Colonic mucosa (tissue), 4 donors: ENCODE measurements at regions not wholly inside any gene's neighbourhood (a gene's known extent, or its start where the extent isn't known, plus 50 kb on each side); places are given as distances from the start of the nearest gene placed in this dataset.

Source experiments
- DNase-seq: peaks from one replicate; pipeline ENCODE4 v3.0.0-alpha.2; 2020
- H3K27ac ChIP-seq: fragments of 200-600 bp; one replicate; pipeline ENCODE4 v1.8.0; 2021
- H3K27me3 ChIP-seq: fragments of 200-600 bp; one replicate; pipeline ENCODE4 v1.8.0; 2021
- H3K36me3 ChIP-seq: fragments of 200-600 bp; one replicate; pipeline ENCODE4 v1.8.0; 2021
- H3K4me1 ChIP-seq: fragments of 200-600 bp; one replicate; pipeline ENCODE4 v1.8.0; 2021; ENCODE audit warnings: mild to moderate bottlenecking
- H3K4me3 ChIP-seq: fragments of 200-600 bp; one replicate; pipeline ENCODE4 v1.8.0; 2021
- H3K9ac ChIP-seq, 2 donors: one replicate each; pipeline ENCODE4 v1.7.0; 2013; ENCODE audit warnings: control low read depth in 2 of 2, low read depth in 2 of 2, low read length in 2 of 2
- H3K9me3 ChIP-seq: fragments of 200-600 bp; one replicate; pipeline ENCODE4 v1.8.0; 2021
- CTCF ChIP-seq: fragments of 200-600 bp; IDR thresholded peaks from one replicate; pipeline ENCODE4 v1.8.0; 2022; ENCODE audit warnings: antibody characterized with exemption, mild to moderate bottlenecking
- intact Hi-C: fragments of 100-400 bp; cut with DNase I; formaldehyde crosslinking; loops from one replicate; pipeline ENCODE4 v1.14.1; 2022
- donor health status: healthy.
- donor health status: DM: no; HTN: no; CAD: no.
- donor health status: DM: no; HTN: no; CAD: no.

DNA sequence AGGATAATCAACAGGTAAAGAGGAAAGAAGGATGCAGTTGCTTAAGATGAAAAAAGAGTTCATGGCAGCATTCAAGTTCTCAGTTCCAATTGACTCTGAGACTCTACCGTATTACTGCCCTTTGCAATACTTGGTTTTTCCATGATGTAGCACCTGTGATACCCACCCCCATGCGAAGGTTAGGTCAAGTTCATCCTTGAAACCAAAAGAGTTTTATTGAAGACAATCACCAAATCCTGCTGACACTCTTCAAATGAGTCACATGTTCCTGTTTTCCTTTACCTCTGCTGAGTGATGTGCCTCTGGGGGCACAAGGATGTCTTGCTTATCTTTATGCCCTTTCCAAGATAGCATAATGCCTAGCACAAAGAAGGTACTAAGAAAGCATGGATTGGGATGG lies 111.3 kb upstream of the SLC7A14 start:
- H3K4me3 ChIP-seq: no peak overlapping the region

GRCh38 chr3:170695486-170696064 lies 109.7 kb upstream of the SLC7A14 start:
- TF ChIP-seq CTCF: no peak
- Histone ChIP-seq H3K9ac (no peak overlapping the region), H3K4me3 (no peak overlapping the region), H3K4me1 (no peaks in the 10 kb centered on the region), H3K27me3 (no peaks in the 10 kb centered on the region), H3K36me3 (no peaks in the 10 kb centered on the region), H3K27ac (no peak overlapping the region), H3K9me3 (no peaks in the 10 kb centered on the region)
- no peak for DNase-seq
- intact Hi-C loops: no loop called here

More for the DNA sequence above, 111.3 kb upstream of the SLC7A14 start:
- no peak for DNase-seq
- H3K27me3 ChIP-seq: no peaks in the 10 kb centered on the region
- H3K27ac ChIP-seq: no peak overlapping the region
- TF ChIP-seq CTCF: no peak
- no peaks in the 10 kb centered on the region for H3K9me3 ChIP-seq
- no peaks in the 10 kb centered on the region for H3K36me3 ChIP-seq
- no peaks in the 10 kb centered on the region for H3K4me1 ChIP-seq
- intact Hi-C loops: no loop called here
- H3K9ac ChIP-seq: no peak overlapping the region

GRCh38 chr3:170692720-170693119 lies 106.8 kb upstream of the SLC7A14 start:
- no peak overlapping the region for H3K27ac ChIP-seq
- no peak overlapping the region for H3K4me3 ChIP-seq
- intact Hi-C loops: loop anchor here (5.0 kb wide), 1 partner anchor 275 kb away; the partner anchor contains the start of gene CLDN11
- no peak for TF ChIP-seq CTCF
- H3K36me3 ChIP-seq: no peaks in the 10 kb centered on the region
- no peak overlapping the region for H3K9ac ChIP-seq
- H3K4me1 ChIP-seq: no peaks in the 10 kb centered on the region
- no peaks in the 10 kb centered on the region for H3K9me3 ChIP-seq
- no peak for DNase-seq
- no peaks in the 10 kb centered on the region for H3K27me3 ChIP-seq

- H3K4me1 ChIP-seq: no peaks in the 10 kb centered on the region
- intact Hi-C loops: loop anchor here (5.0 kb wide), 1 partner anchor 273 kb away; the partner anchor contains the start of gene CLDN11
- no peaks in the 10 kb centered on the region for H3K27me3 ChIP-seq
- TF ChIP-seq CTCF: no peak
- H3K27ac ChIP-seq: no peak overlapping the region
- H3K9ac ChIP-seq: no peak overlapping the region
- no peak overlapping the region for H3K4me3 ChIP-seq
- H3K9me3 ChIP-seq: no peaks in the 10 kb centered on the region
- DNase-seq: no peak
- H3K36me3 ChIP-seq: no peaks in the 10 kb centered on the region
These were observed 104.7 kb upstream of the SLC7A14 start for GRCh38 chr3:170690661-170690981.

DNA sequence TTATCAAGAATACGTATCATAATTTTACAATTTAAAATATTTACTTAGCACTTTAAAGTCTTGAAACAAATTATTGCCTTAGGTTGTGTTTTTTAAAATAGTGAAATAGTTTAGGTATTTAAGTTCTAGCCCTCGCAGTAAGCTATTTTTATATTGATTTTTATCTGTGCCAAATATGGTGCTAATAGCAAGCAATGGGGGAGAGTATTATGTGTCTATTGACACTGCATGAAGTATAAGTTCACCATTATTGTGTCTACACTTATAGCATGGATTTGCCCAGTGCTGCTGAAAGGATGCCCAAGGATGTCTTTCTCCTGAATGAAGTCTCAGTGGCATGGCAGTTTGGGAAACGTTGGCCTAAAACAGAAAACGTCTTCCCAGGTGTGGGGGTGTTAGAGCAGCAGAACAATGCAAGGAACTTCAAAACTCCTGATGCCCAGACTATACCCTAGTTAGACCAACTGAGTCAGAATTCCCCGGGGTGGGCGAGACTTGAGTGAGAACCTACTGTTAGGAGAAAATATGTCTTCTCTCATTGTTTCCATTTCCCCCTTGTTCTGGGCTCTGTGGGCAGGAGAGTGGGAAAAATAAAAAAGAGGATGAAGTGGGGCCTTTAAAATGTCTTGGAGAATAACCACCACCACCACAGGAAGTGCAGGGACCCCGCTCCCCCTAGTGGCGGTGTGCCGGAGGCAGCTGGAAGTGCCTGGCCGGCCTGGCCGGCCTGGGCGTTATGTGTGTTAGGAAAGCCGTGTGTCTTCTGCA lies 104.2 kb upstream of the SLC7A14 start:
- intact Hi-C loops: loop anchor here (5.0 kb wide), 1 partner anchor 273 kb away; the partner anchor contains the start of gene CLDN11
- H3K9ac ChIP-seq: no peak overlapping the region
- peak; percentile 72 for DNase-seq
- no peaks in the 10 kb centered on the region for H3K27me3 ChIP-seq
- no peaks in the 10 kb centered on the region for H3K4me1 ChIP-seq
- H3K4me3 ChIP-seq: no peak overlapping the region
- peak; percentile 67 for TF ChIP-seq CTCF
- no peaks in the 10 kb centered on the region for H3K36me3 ChIP-seq
- H3K9me3 ChIP-seq: no peaks in the 10 kb centered on the region
- H3K27ac ChIP-seq: no peak overlapping the region
